HG03097 (cell line): ENCODE measurements at regions not wholly inside any gene's neighbourhood (a gene's known extent, or its start where the extent isn't known, plus 50 kb on each side); places are given as distances from the start of the nearest gene placed in this dataset.

Experiments used
- ATAC-seq: cut with Tn5 transposase; IDR thresholded peaks from one replicate; pipeline ENCODE4 v1.9.1; 2021; ENCODE audit not compliant: unreplicated experiment, low FRiP score

DNA sequence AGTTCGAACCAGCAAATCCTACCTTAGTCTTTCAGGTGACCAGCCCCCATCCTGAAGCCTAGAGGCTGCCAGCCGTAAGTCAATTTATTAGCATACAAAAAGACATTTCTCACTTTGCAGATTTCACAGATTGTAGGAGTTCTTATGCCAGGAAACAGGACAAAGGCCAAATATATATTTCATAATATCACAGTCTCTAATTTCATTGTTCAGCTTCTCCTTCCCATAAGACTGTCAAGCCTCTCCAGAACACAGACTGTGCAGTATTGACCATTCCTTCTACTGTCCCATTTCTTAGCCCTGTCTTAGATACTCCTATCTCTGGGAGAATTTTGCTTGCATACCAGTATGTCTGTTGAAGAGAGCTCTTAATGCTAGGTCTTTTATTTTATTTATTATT, 89.2 kb upstream of the RESF1 start:
- no peak for ATAC-seq

DNA sequence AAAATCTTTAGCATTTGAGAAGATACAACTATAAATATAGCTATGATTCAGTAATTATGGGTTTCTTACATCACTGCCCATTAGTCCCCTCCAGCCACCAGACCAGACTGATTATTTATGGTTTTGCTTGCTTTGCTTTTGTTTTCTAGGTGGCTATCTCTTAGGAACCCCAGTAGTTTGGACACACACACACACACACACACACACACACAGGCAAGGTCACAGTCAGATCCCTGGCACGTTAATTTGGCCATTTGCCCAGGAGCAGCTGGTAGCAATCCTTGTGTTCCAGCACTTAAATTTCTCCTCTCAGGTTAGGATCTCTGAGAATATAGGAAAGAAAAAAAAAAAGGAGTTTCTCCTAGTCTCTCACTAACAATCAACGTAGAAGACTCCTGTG, 90.2 kb upstream of the RESF1 start:
- ATAC-seq, result no peak

DNA sequence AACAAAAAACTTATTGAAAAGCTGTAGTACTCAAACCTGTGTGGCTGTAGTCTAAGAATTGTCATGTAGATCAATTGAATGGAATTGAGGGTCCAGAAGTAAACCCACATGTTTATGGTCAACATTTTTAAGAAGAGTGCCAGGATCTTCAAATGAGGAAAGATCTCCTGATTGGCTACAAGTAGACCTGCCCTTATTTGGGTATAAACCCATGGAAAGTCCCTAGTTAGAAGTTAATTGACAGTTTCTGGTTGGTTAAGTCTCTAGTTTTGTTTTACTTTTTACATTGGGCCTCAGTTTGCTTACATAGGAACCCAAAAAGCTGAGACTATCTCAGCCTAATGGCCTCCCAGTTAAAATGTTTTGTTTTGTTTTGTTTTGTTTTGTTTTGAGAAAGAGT, 91.9 kb upstream of the RESF1 start:
- ATAC-seq, result no peak

- no peak for ATAC-seq
Measured at GRCh38 chr12:31866523-31866922, 92.7 kb upstream of the RESF1 start.

- ATAC-seq, result no peak
Measured at GRCh38 chr12:31865023-31865422, 94.2 kb upstream of the RESF1 start.

- ATAC-seq, result no peak
Measured at GRCh38 chr12:31861360-31861759, 97.9 kb upstream of the RESF1 start.

GRCh38 chr12:31860401-31860800, 98.8 kb upstream of the RESF1 start:
- ATAC-seq, result no peak

- no peak for ATAC-seq
Measured at GRCh38 chr12:31859232-31859977, 99.8 kb upstream of the RESF1 start.

DNA sequence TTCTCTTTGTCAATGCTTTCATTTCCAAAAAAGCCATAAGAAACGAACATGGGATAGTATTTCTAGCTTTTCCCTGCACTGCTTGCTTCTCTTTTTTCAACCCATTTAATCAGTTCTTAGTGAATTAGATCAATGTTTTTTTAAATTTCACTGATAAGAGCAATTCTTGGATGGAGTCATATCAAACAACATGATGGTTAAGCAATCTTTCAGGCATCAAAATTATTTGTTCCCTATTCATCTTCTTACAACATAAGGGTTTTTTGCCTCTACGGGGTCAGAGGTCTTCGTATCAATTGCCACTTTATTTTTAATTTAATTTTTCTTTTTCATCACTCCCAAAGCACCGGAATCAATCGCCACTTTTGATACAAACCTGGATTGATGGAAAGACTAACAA, 103.8 kb upstream of the RESF1 start:
- ATAC-seq, result no peak

DNA sequence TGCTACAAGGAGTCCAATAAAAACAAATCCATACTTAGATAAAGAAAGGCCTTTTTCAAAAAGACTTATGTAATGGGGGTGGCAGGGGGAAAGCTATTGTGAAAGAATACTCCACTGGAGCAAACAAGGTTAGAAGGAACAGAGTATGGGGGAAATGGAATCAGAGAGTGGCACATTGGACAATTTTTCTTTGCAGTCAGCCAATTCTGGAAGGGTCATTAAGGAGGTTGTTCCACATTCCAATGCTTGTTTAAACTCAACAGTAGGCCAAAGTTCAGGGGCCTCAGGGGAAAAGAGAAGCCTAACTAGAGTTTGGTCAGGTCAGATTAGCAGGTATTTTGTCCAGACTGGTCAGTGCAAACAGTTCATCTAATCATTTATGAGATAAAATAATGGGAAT, 105.2 kb upstream of the RESF1 start:
- ATAC-seq, result no peak

- no peak for ATAC-seq
Measured at GRCh38 chr12:31853520-31853919, 105.7 kb upstream of the RESF1 start.

DNA sequence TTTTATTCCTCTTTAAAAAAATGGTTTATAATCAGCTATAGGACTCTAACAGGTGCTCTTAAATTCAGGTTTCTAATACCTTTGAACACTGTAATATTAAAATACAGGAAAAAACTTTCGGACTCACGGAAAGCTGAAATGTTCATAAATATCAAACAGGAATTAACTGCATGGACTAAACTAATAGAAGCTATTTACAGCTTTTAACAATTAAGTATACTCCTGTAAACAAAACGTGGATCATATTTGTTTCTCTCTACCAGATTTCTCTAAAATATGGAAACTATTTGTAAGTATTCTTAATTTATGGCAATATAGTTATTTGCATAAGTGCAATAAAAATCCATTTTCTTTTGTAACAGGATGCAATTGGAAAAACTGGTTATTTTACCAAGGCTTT, 108.9 kb upstream of the RESF1 start:
- no peak for ATAC-seq

GRCh38 chr12:31849090-31849687, 110.0 kb upstream of the RESF1 start:
- ATAC-seq, result no peak

DNA sequence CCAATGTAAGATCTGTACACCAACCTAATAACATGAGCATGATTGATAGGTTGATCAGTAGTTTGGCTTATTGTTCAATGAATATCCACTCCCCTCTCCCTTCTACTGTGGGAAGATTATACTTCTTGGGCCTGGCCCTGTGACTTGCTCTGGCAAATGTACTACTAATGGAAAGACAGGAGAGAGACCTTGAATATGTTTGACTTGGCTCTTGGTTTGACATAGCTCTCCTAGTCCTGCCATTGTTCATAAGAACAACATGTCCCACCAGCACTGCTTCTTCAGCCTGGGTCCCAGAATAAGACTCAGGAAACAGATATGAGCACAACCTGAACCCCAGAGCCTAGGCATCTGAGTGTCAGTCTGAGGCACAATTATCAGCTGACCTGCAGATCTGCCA, 112.8 kb upstream of the RESF1 start:
- no peak for ATAC-seq

DNA sequence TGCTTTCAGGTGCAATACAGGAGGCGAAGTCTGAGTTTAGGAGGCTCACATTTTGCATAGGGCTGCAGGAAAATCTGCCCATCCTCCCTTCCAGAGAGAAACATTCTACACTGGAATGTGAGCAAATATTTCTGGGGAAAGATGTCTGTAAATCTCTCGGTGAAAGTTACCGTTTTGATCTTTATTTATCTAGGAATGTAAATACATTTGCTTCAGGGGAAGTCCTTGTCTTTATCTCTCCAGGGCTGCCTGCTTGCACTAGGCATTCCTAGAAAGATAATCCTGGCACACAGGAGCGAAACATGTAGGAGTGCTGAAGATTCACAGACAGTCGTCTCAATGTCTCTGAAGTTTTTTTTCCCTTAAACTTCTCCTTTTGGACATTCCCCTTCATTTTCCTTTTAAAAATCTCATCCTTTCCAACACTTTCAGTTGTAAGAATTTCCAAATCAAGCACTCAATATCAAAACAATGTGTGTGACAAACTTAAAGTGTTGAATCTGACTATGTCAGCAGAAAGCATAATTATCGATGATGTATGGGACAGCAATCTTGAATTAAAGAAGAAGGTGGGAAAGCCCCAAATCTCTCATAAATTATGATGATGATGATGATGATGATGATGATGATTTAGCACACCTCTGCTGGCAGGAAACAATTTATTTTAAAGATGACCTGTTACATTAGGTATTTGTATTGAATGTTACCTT, 113.4 kb upstream of the RESF1 start:
- no peak for ATAC-seq

DNA sequence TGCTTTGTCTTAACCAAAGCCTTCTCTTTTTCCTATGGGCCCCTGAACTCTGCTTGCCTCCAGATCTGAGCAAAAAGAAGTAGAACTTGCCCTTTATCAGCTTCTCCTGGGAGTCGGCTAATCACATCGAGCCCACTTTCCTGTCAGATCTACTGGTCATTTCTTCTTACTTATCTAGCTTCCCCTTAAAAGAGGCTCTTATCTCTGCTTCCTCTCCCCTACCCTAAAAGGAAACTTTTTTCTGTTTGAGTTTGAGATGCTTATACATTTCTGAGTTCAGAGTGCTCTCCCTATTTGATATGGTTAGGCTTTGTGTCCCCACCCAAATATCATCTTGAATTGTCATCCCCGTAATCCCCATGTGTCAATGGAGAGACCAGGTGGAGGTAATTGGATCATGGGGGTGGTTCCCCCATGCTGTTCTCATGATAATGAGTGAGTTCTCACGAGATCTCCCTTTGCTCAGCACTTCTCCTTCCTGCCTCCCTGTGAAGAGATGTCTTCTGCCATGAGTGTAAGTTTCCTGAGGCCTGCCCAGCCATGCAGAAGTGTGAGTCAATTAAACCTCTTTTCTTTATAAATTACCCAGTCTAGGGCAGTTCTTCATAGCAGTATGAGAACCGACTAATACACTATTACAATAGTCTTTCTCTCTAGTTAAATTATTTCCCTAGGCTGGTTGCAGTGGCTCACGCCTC, 114.7 kb upstream of the AMN1 start:
- ATAC-seq, result no peak

GRCh38 chr12:31837913-31838312, 109.1 kb upstream of the AMN1 start:
- ATAC-seq, result no peak

- no peak for ATAC-seq
Measured at GRCh38 chr12:31835276-31835882, 106.6 kb upstream of the AMN1 start.

DNA sequence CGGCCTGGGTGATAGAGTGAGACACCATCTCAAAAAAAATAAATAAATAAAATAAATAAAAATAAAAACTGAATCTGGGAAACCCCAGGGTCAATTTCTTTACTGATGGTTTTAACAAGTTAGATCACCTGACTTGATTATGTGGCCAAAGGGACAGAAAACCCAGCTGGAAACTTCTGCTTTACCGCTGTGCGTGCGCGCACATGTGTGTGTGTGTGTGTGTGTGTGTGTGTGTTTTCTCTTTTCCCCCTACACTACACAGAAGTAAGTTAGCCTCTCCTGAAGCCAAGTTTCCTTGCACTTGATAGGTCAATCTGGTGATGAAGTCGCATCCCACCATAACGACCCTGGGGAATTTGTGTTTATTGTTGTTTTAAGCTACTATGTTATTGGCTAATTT, 105.3 kb upstream of the AMN1 start:
- no peak for ATAC-seq

GRCh38 chr12:31832740-31833729, 104.2 kb upstream of the AMN1 start:
- ATAC-seq, result no peak
